Activated B cell treated with CpG ODN at 0.5 μM for 24 hours (primary cell): ENCODE measurements at regions not wholly inside any gene's neighbourhood (a gene's known extent, or its start where the extent isn't known, plus 50 kb on each side); places are given as distances from the start of the nearest gene placed in this dataset.
A peak's percentile ranks its signal among the peaks of the same experiment; 100 is the strongest.

ENCODE experiments used
- ATAC-seq: fragments of 200-7000 bp; cut with Tn5 transposase; one replicate; pipeline ENCODE4 v1.10.0; 2021; ENCODE audit warnings: low read depth, mild to moderate bottlenecking, moderate library complexity
- CTCF ChIA-PET: fragments of 350-600 bp; sonication (Branson Sonifier 250); formaldehyde crosslinking; loops from one replicate; lab custom pipeline; 2021; ENCODE audit warnings: antibody characterized with exemption; lab: Charles Lee
- POLR2A ChIA-PET: fragments of 350-600 bp; sonication (Branson Sonifier 250); formaldehyde crosslinking; loops from one replicate; lab custom pipeline; 2021; ENCODE audit warnings: antibody characterized with exemption; lab: Charles Lee
- DNase-seq: peaks from one replicate; pipeline ENCODE4 v3.0.0; 2022
- H3K27ac Mint-ChIP-seq: one replicate; pipeline ENCODE4 v1.8.0; 2020; ENCODE audit warnings: mixed read lengths
- H3K27me3 Mint-ChIP-seq: one replicate; pipeline ENCODE4 v1.8.0; 2021; ENCODE audit warnings: mixed read lengths
- H3K36me3 Mint-ChIP-seq: one replicate; pipeline ENCODE4 v1.8.0; 2021; ENCODE audit warnings: low read depth, mixed read lengths
- H3K4me1 Mint-ChIP-seq: one replicate; pipeline ENCODE4 v1.8.0; 2021; ENCODE audit warnings: mixed read lengths
- H3K4me3 Mint-ChIP-seq: one replicate; pipeline ENCODE4 v1.8.0; 2020; ENCODE audit warnings: mild to moderate bottlenecking, mixed read lengths
- H3K9me3 Mint-ChIP-seq: one replicate; pipeline ENCODE4 v1.8.0; 2020; ENCODE audit warnings: mixed read lengths
- CTCF ChIP-seq: fragments of 200-600 bp; IDR thresholded peaks from one replicate; pipeline ENCODE4 v1.8.0; 2022; ENCODE audit warnings: antibody characterized with exemption, mild to moderate bottlenecking
- intact Hi-C: fragments of 100-400 bp; cut with micrococcal nuclease; formaldehyde crosslinking; loops from one replicate; pipeline ENCODE4 v1.15.1; 2024

GRCh38 chr2:60336442-60337141 lies 216.9 kb downstream of the BCL11A start:
- Mint-ChIP-seq H3K4me1 (peaks cover 63% of the 10 kb centered on the region), H3K27me3 (no peaks in the 10 kb centered on the region), H3K4me3 (peak overlapping the region; percentile 32), H3K36me3 (peaks cover 7% of the 10 kb centered on the region), H3K9me3 (no peaks in the 10 kb centered on the region), H3K27ac (peak overlapping the region; percentile 95)
- intact Hi-C loops = loop anchor here (1.0 to 10.0 kb wide), 5 partner anchors 9 to 1312 kb away; no protein-coding TSS in a partner anchor
- no peak for TF ChIP-seq CTCF
- POLR2A ChIA-PET = interaction anchor here (0.5 to 3.4 kb wide), 12 partner anchors 13 to 217 kb away, joined by 3 to 51 read pairs (median 6); partner anchors contain the start of gene BCL11A
- CTCF ChIA-PET = interaction anchor here (0.6 to 1.7 kb wide), 6 partner anchors 16 to 215 kb away, joined by 3 to 13 read pairs (median 5); no protein-coding TSS in a partner anchor
- ATAC-seq (peak; percentile 44), DNase-seq (no peak)

GRCh38 chr2:60335533-60336237 lies 217.8 kb downstream of the BCL11A start:
- no peak for ATAC-seq
- Mint-ChIP-seq H3K9me3 (no peaks in the 10 kb centered on the region), H3K27ac (peak overlapping the region; percentile 95), H3K4me3 (peak overlapping the region; percentile 19), H3K27me3 (no peaks in the 10 kb centered on the region), H3K4me1 (peaks cover 65% of the 10 kb centered on the region), H3K36me3 (peaks cover 5% of the 10 kb centered on the region)
- intact Hi-C loops = loop anchor here (1.0 to 10.0 kb wide), 3 partner anchors 37 to 1311 kb away; no protein-coding TSS in a partner anchor
- ChIA-PET POLR2A (interaction anchor here (1.2 to 3.4 kb wide), 4 partner anchors 15 to 215 kb away, joined by 4 to 51 read pairs (median 22); no protein-coding TSS in a partner anchor), CTCF (interaction anchor here (1.4 kb wide), 1 partner anchor 214 kb away, joined by 5 read pairs; no protein-coding TSS in a partner anchor)
- DNase-seq = no peak
- TF ChIP-seq CTCF = no peak

- CTCF ChIA-PET = interaction anchor here (0.9 to 1.8 kb wide), 3 partner anchors 8 to 231 kb away, joined by 3 to 6 read pairs (median 5); no protein-coding TSS in a partner anchor
- ATAC-seq (no peak), DNase-seq (no peak)
- Mint-ChIP-seq H3K27me3 (no peaks in the 10 kb centered on the region), H3K9me3 (no peaks in the 10 kb centered on the region), H3K36me3 (peaks cover 3% of the 10 kb centered on the region), H3K4me1 (peaks cover 68% of the 10 kb centered on the region), H3K27ac (peak overlapping the region; percentile 59), H3K4me3 (no peak overlapping the region)
- no peak for TF ChIP-seq CTCF
- intact Hi-C loops = loop anchor here (5.0 to 10.0 kb wide), 2 partner anchors 38 to 1310 kb away; no protein-coding TSS in a partner anchor
- POLR2A ChIA-PET = interaction anchor here (1.2 to 1.8 kb wide), 2 partner anchors 16 to 215 kb away, joined by 4 to 10 read pairs; no protein-coding TSS in a partner anchor
These were observed 218.8 kb downstream of the BCL11A start for GRCh38 chr2:60334610-60335009.

GRCh38 chr2:60333264-60333663 lies 220.2 kb downstream of the BCL11A start:
- peak overlapping the region; percentile 51 for H3K27ac Mint-ChIP-seq
- TF ChIP-seq CTCF = no peak
- DNase-seq = no peak
- ChIA-PET POLR2A (interaction anchor here (0.9 kb wide), 1 partner anchor 107 kb away, joined by 3 read pairs; no protein-coding TSS in a partner anchor), CTCF (interaction anchor here (1.7 to 1.8 kb wide), 2 partner anchors 10 to 217 kb away, joined by 6 read pairs; no protein-coding TSS in a partner anchor)
- intact Hi-C loops = loop anchor here (10.0 kb wide), 1 partner anchor 1308 kb away; no protein-coding TSS in a partner anchor
- ATAC-seq = no peak
- peaks cover 55% of the 10 kb centered on the region for H3K4me1 Mint-ChIP-seq
- H3K4me3 Mint-ChIP-seq = no peak overlapping the region
- no peaks in the 10 kb centered on the region for H3K36me3 Mint-ChIP-seq
- no peaks in the 10 kb centered on the region for H3K9me3 Mint-ChIP-seq
- H3K27me3 Mint-ChIP-seq = no peaks in the 10 kb centered on the region
